SK-N-SH (cell line): ENCODE measurements at regions not wholly inside any gene's neighbourhood (a gene's known extent, or its start where the extent isn't known, plus 50 kb on each side); places are given as distances from the start of the nearest gene placed in this dataset.

Experiments
- CTCF ChIA-PET: fragments of 300-600, 350-600 bp; formaldehyde crosslinking; extraction: SDS; loops from one replicate; lab custom pipeline; 2021; lab: Yijun Ruan, JAX
- POLR2A ChIA-PET: fragments of 350-600 bp; sonication (Branson Sonifier 250); formaldehyde crosslinking; extraction: SDS; loops from one replicate; lab custom pipeline; 2020; ENCODE audit warnings: antibody characterized with exemption, inconsistent platforms; lab: Yijun Ruan, JAX
- DNase-seq: peaks from one replicate; pipeline ENCODE4 v3.0.0; 2012
- H2AFZ ChIP-seq: fragments of 200-600 bp; sonication (generic); 2 replicates; pipeline ENCODE4 v1.8.1; 2016; ENCODE audit warnings: antibody characterized with exemption, mild to moderate bottlenecking, low read depth
- H3F3A ChIP-seq: fragments of 200-600 bp; sonication (generic); replicated peaks from 2 replicates; pipeline ENCODE3; 2016; ENCODE audit warnings: antibody characterized with exemption, mild to moderate bottlenecking; ENCODE audit not compliant: insufficient read depth
- H3K27ac ChIP-seq, 2 experiments: fragments of 200-500 bp in 1 of 2; fragments of 200-600 bp in 1 of 2; sonication (Bioruptor generic) in 1 of 2; sonication (generic), shearing (Covaris generic) in 1 of 2; 2 replicates each; pipeline versions ENCODE4 v1.5.1 to v1.6.1; 2014 to 2016; ENCODE audit warnings: low read depth in 2 of 2, inconsistent platforms in 1 of 2, low read length in 1 of 2, mild to moderate bottlenecking in 1 of 2, mixed read lengths in 1 of 2
- H3K27me3 ChIP-seq: fragments of 200-600 bp; sonication (generic), shearing (Covaris generic); 2 replicates; pipeline ENCODE4 v1.6.1; 2016; ENCODE audit warnings: mixed run types; ENCODE audit not compliant: insufficient read depth
- H3K36me3 ChIP-seq, 2 experiments: fragments of 200-500 bp in 1 of 2; fragments of 200-600 bp in 1 of 2; sonication (Bioruptor generic) in 1 of 2; sonication (generic) in 1 of 2; replicated peaks in 1 of 2; 2 replicates each; pipeline versions ENCODE3 to v1.5.1; 2014 to 2016; ENCODE audit warnings: low read length in 1 of 2, mild to moderate bottlenecking in 1 of 2; ENCODE audit not compliant: insufficient read depth in 2 of 2, control insufficient read depth in 1 of 2
- H3K4me1 ChIP-seq, 2 experiments: fragments of 200-500 bp in 1 of 2; fragments of 200-600 bp in 1 of 2; sonication (Bioruptor generic) in 1 of 2; sonication (generic), shearing (Covaris generic) in 1 of 2; 2 replicates each; pipeline versions ENCODE4 v1.5.1 to v1.6.1; 2014 to 2016; ENCODE audit warnings: low read depth in 1 of 2, low read length in 1 of 2, mixed run types in 1 of 2; ENCODE audit not compliant: insufficient read depth in 2 of 2, control insufficient read depth in 1 of 2
- H3K4me2 ChIP-seq: fragments of 200-600 bp; sonication (generic), shearing (Covaris generic); 2 replicates; pipeline ENCODE4 v1.6.1; 2017; ENCODE audit warnings: mixed run types
- H3K4me3 ChIP-seq, 2 experiments: fragments of 200-500 bp in 1 of 2; fragments of 200-600 bp in 1 of 2; sonication (Bioruptor generic) in 1 of 2; sonication (generic), shearing (Covaris generic) in 1 of 2; 2 replicates each; pipeline versions ENCODE4 v1.5.1 to v1.8.1; 2014 to 2016; ENCODE audit warnings: low read depth in 2 of 2, inconsistent platforms in 1 of 2, low read length in 1 of 2, mild to moderate bottlenecking in 1 of 2, mixed read lengths in 1 of 2, moderate library complexity in 1 of 2
- H3K79me2 ChIP-seq: fragments of 200-600 bp; sonication (generic); 2 replicates; pipeline ENCODE4 v1.8.1; 2017; ENCODE audit warnings: mild to moderate bottlenecking; ENCODE audit not compliant: insufficient read depth
- H3K9ac ChIP-seq: fragments of 200-600 bp; sonication (generic); 2 replicates; pipeline ENCODE4 v1.6.1; 2017; ENCODE audit warnings: mixed run types
- H3K9me2 ChIP-seq: fragments of 200-600 bp; sonication (generic); 2 replicates; pipeline ENCODE4 v1.6.1; 2017; ENCODE audit warnings: mixed run types
- H3K9me3 ChIP-seq: fragments of 200-600 bp; sonication (generic); 2 replicates; pipeline ENCODE4 v1.6.1; 2017; ENCODE audit warnings: mixed run types, mild to moderate bottlenecking, moderate library complexity
- H4K20me1 ChIP-seq: fragments of 200-600 bp; sonication (generic); 2 replicates; pipeline ENCODE4 v1.6.1; 2017; ENCODE audit warnings: mild to moderate bottlenecking, mixed run types; ENCODE audit not compliant: insufficient read depth
- CHD2 ChIP-seq: fragments of 150-350 bp; IDR thresholded peaks from 2 replicates; pipeline ENCODE4 v1.6.1; 2018; ENCODE audit warnings: low read length; ENCODE audit not compliant: partially characterized antibody
- ELF1 ChIP-seq: IDR thresholded peaks from 2 replicates; pipeline ENCODE4 v1.4.0; 2012
- EZH2phosphoT487 ChIP-seq: fragments of 200-600 bp; sonication (generic); IDR thresholded peaks from 2 replicates; pipeline ENCODE4 v1.6.1; 2017; ENCODE audit warnings: low read depth, mixed run types, mild to moderate bottlenecking, antibody characterized with exemption, moderate library complexity, borderline replicate concordance
- FOSL2 ChIP-seq: IDR thresholded peaks from 2 replicates; pipeline ENCODE4 v1.4.0; 2012; ENCODE audit warnings: low read depth, mild to moderate bottlenecking, moderate library complexity, borderline replicate concordance
- FOXJ3 ChIP-seq: sonication (generic); formaldehyde crosslinking; IDR thresholded peaks from 2 replicates; pipeline ENCODE4 v1.5.1; 2020; ENCODE audit warnings: mild to moderate bottlenecking, missing genetic modification reagents
- GATA2 ChIP-seq: sonication (generic); formaldehyde crosslinking; IDR thresholded peaks from 2 replicates; pipeline ENCODE4 v1.5.0; 2020; ENCODE audit warnings: mild to moderate bottlenecking, missing genetic modification reagents
- JUND ChIP-seq: IDR thresholded peaks from 2 replicates; pipeline ENCODE4 v1.4.0; 2012
- MEF2A ChIP-seq: IDR thresholded peaks from 2 replicates; pipeline ENCODE4 v1.4.0; 2012; ENCODE audit warnings: low read depth, borderline replicate concordance
- NFIC ChIP-seq: IDR thresholded peaks from 2 replicates; pipeline ENCODE4 v1.4.0; 2012; ENCODE audit warnings: borderline replicate concordance
- POLR2AphosphoS5 ChIP-seq: IDR thresholded peaks from 2 replicates; pipeline ENCODE4 v1.6.1; 2012; ENCODE audit warnings: low read depth, low read length
- RAD21 ChIP-seq: IDR thresholded peaks from 2 replicates; pipeline ENCODE4 v1.6.1; 2012; ENCODE audit warnings: mild to moderate bottlenecking, low read length
- RCOR1 ChIP-seq: fragments of 150-350 bp; IDR thresholded peaks from 2 replicates; pipeline ENCODE4 v1.6.1; 2017; ENCODE audit warnings: antibody characterized with exemption, low read length
- RFX5 ChIP-seq: IDR thresholded peaks from 2 replicates; pipeline ENCODE4 v1.6.1; 2012; ENCODE audit warnings: mild to moderate bottlenecking, improper control_type of control experiment, low read length
- RXRA ChIP-seq: IDR thresholded peaks from 2 replicates; pipeline ENCODE4 v1.4.0; 2012; ENCODE audit warnings: low read depth, mild to moderate bottlenecking, borderline replicate concordance
- SIN3A ChIP-seq: IDR thresholded peaks from 2 replicates; pipeline ENCODE4 v1.6.1; 2012; ENCODE audit warnings: low read depth, mild to moderate bottlenecking, low read length, moderate library complexity, borderline replicate concordance
- SMC3 ChIP-seq: IDR thresholded peaks from 2 replicates; pipeline ENCODE4 v1.6.1; 2012; ENCODE audit warnings: low read depth, low read length, improper control_type of control experiment
- TAF1 ChIP-seq: IDR thresholded peaks from 2 replicates; pipeline ENCODE4 v1.6.1; 2012; ENCODE audit warnings: low read depth, mild to moderate bottlenecking, low read length, moderate library complexity, borderline replicate concordance
- USF2 ChIP-seq: fragments of 150-350 bp; IDR thresholded peaks from 2 replicates; pipeline ENCODE4 v1.6.1; 2017; ENCODE audit warnings: antibody characterized with exemption, low read length, low read depth, borderline replicate concordance
- YY1 ChIP-seq: IDR thresholded peaks from 2 replicates; pipeline ENCODE4 v1.4.0; 2012; ENCODE audit warnings: low read depth, mild to moderate bottlenecking
- ZBTB33 ChIP-seq: IDR thresholded peaks from 2 replicates; pipeline ENCODE4 v1.4.0; 2012; ENCODE audit warnings: low read depth, borderline replicate concordance
- WGBS: methylation state at CpG from one replicate; pipeline ENCODE4 v1.1.6; 2017; ENCODE audit warnings: low lambda C conversion rate; 5-methylcytosine and 5-hydroxymethylcytosine counted together
- TF ChIP-seq, protein P1 (sequence below): IDR thresholded peaks from 2 replicates; pipeline ENCODE4 v1.4.0; 2012; ENCODE audit warnings: low read depth, borderline replicate concordance

GRCh38 chr13:83722443-83722842 is 159.8 kb downstream of the SLITRK1 start:
- H3K4me2 ChIP-seq: no peak overlapping the region
- ChIA-PET CTCF (no interaction called here), POLR2A (no interaction called here)
- no peaks in the 10 kb centered on the region for H4K20me1 ChIP-seq
- H3K27me3 ChIP-seq: no peaks in the 10 kb centered on the region
- no peak overlapping the region for H3K9ac ChIP-seq
- H3K9me2 ChIP-seq: no peaks in the 10 kb centered on the region
- H3F3A ChIP-seq: no peaks in the 10 kb centered on the region
- DNase-seq: no peak
- no peaks in the 10 kb centered on the region for H3K9me3 ChIP-seq
- H2AFZ ChIP-seq: no peak overlapping the region
- TF ChIP-seq GATA2 (CRISPR knock-in tag) (no peak), RCOR1 (no peak), ELF1 (no peak), RAD21 (no peak), USF2 (no peak), EZH2phosphoT487 (no peak), ZBTB33 (no peak), NFIC (no peak), FOSL2 (no peak), SIN3A (no peak), RXRA (no peak), SMC3 (no peak)
- TF ChIP-seq, protein P1, sequence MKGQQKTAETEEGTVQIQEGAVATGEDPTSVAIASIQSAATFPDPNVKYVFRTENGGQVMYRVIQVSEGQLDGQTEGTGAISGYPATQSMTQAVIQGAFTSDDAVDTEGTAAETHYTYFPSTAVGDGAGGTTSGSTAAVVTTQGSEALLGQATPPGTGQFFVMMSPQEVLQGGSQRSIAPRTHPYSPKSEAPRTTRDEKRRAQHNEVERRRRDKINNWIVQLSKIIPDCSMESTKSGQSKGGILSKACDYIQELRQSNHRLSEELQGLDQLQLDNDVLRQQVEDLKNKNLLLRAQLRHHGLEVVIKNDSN: no peak
- H3K79me2 ChIP-seq: no peaks in the 10 kb centered on the region
- 65% methylated on average over 2 of the region's 2 CpGs for WGBS
- H3K4me1 ChIP-seq: no peaks in the 10 kb centered on the region
- no peaks in the 10 kb centered on the region for H3K36me3 ChIP-seq
- no peak overlapping the region for H3K27ac ChIP-seq
- H3K4me3 ChIP-seq: no peak overlapping the region

- H3K9me2 ChIP-seq: no peaks in the 10 kb centered on the region
- no peaks in the 10 kb centered on the region for H3K79me2 ChIP-seq
- WGBS: 23% methylated on average over 6 of the region's 6 CpGs
- H3K36me3 ChIP-seq: no peaks in the 10 kb centered on the region
- no peak overlapping the region for H2AFZ ChIP-seq
- H4K20me1 ChIP-seq: no peaks in the 10 kb centered on the region
- H3K4me2 ChIP-seq: no peak overlapping the region
- no peaks in the 10 kb centered on the region for H3K4me1 ChIP-seq
- no peaks in the 10 kb centered on the region for H3F3A ChIP-seq
- POLR2A ChIA-PET: no interaction called here
- H3K27me3 ChIP-seq: no peaks in the 10 kb centered on the region
- CTCF ChIA-PET: no interaction called here
- DNase-seq: no peak
- H3K9me3 ChIP-seq: no peaks in the 10 kb centered on the region
- no peak overlapping the region for H3K27ac ChIP-seq
- no peak overlapping the region for H3K4me3 ChIP-seq
- H3K9ac ChIP-seq: no peak overlapping the region
- no peak for TF ChIP-seq ELF1
- TF ChIP-seq RAD21: no peak
- no peak for TF ChIP-seq USF2
- TF ChIP-seq MEF2A: no peak
- TF ChIP-seq ZBTB33: no peak
- TF ChIP-seq RXRA: no peak
- TF ChIP-seq RFX5: no peak
- TF ChIP-seq SIN3A: no peak
- no peak for TF ChIP-seq POLR2AphosphoS5
- no peak for TF ChIP-seq YY1
- no peak for TF ChIP-seq JUND
- TF ChIP-seq EZH2phosphoT487: no peak
- TF ChIP-seq FOXJ3 (CRISPR knock-in tag): no peak
- TF ChIP-seq, protein P1: no peak
- TF ChIP-seq FOSL2: no peak
- no peak for TF ChIP-seq TAF1
- TF ChIP-seq CHD2: no peak
Observed at GRCh38 chr13:83716121-83716520, 166.2 kb downstream of the SLITRK1 start.
